ENCODE measurements at regions not wholly inside any gene's neighbourhood (a gene's known extent, or its start where the extent isn't known, plus 50 kb on each side); places are given as distances from the start of the nearest gene placed in this dataset.

- no peak for TF ChIP-seq EZH2 (IDR thresholded peaks at IDR 0.05; ENCODE audit: insufficient read depth, poor library complexity, severe bottlenecking)
- TF ChIP-seq EZH2phosphoT487 (IDR thresholded peaks at IDR 0.05; ENCODE audit: insufficient read depth, low read depth): no peak
Measured at GRCh38 chr14:56449670-56450213, 129.9 kb upstream of the TMEM260 start.

Measured in GM23248 (cell line).